SK-N-MC (cell line): ENCODE measurements at regions not wholly inside any gene's neighbourhood (a gene's known extent, or its start where the extent isn't known, plus 50 kb on each side); places are given as distances from the start of the nearest gene placed in this dataset.

ENCODE experiments used
- DNase-seq: peaks from one replicate; pipeline ENCODE4 v3.0.0-alpha.2; 2011; ENCODE audit warnings: low read depth, low spot score
- H3K27ac ChIP-seq: fragments of 200-600 bp; sonication (generic); 2 replicates; pipeline ENCODE4 v1.5.1; 2016; ENCODE audit warnings: mixed run types
- H3K36me3 ChIP-seq: fragments of 200-600 bp; sonication (generic); 2 replicates; pipeline ENCODE4 v1.6.1; 2017; ENCODE audit warnings: antibody characterized with exemption, low read length, mixed read lengths; ENCODE audit not compliant: insufficient read depth
- H3K4me3 ChIP-seq: fragments of 200-600 bp; sonication (generic); 2 replicates; pipeline ENCODE4 v1.5.1; 2016
- H3K9ac ChIP-seq: fragments of 200-600 bp; sonication (generic); 2 replicates; pipeline ENCODE4 v1.8.0; 2017; ENCODE audit warnings: mixed run types, mixed read lengths; ENCODE audit not compliant: insufficient read length
- H3K9me3 ChIP-seq: fragments of 200-600 bp; sonication (generic); 2 replicates; pipeline ENCODE4 v1.6.1; 2017; ENCODE audit warnings: low read depth, mild to moderate bottlenecking, antibody characterized with exemption, low read length, moderate library complexity, mixed read lengths
- EZH2 ChIP-seq: fragments of 200-600 bp; sonication (generic); IDR thresholded peaks from one replicate; pipeline ENCODE4 v1.6.1; 2017; ENCODE audit warnings: antibody characterized with exemption
- FOXP2 ChIP-seq: optimal IDR thresholded peaks from 2 replicates; pipeline ENCODE3; 2011; ENCODE audit warnings: mild to moderate bottlenecking, moderate library complexity; ENCODE audit not compliant: insufficient read depth; ENCODE audit errors: extremely low read length, control extremely low read depth
- POLR2AphosphoS5 ChIP-seq: IDR thresholded peaks from 2 replicates; pipeline ENCODE4 v1.6.1; 2012; ENCODE audit warnings: mild to moderate bottlenecking, low read depth, low read length, borderline replicate concordance

- DNase-seq, result no peak
- Histone ChIP-seq H3K27ac (no peak overlapping the region), H3K4me3 (no peak overlapping the region), H3K9ac (no peak overlapping the region), H3K9me3 (no peaks in the 10 kb centered on the region), H3K36me3 (no peaks in the 10 kb centered on the region)
- TF ChIP-seq EZH2 (no peak), POLR2AphosphoS5 (no peak), FOXP2 (no peak)
Measured at GRCh38 chr20:48317578-48317977, 510.2 kb downstream of the PREX1 start.

DNA sequence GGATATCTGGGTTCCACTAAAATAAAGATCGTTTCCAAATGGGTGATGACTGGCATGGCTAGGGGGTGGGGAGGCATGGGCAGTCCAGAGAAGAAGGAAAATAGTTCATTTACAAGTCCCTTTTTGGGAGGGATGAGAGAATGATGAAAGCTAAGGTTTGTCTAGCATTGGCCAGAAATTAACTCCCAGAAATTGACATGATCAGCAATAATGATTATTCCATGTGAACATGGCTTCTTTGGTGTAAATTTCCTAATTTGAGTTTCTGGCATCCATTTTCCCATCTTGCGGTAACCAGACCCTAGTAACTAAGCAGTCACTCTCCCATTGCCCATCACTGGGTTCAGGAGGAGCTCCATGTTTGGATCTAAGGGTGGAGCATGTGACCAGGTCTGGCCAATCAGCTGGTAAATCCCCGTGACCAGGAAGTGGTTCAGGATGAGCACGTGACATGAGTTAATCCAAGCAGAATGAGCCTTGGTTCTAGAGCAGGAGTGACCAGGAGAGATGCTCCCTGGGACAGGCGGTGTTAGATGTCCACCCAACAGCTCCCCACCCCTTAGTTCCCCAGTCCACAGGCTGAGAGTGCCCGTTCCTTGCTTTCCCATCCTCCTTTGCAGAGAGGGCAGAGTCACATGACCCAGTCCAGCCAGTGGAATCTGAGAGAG is 512.7 kb downstream of the PREX1 start:
- Histone ChIP-seq H3K9ac (no peak overlapping the region), H3K4me3 (no peak overlapping the region), H3K36me3 (no peaks in the 10 kb centered on the region), H3K9me3 (no peaks in the 10 kb centered on the region), H3K27ac (no peak overlapping the region)
- TF ChIP-seq POLR2AphosphoS5 (no peak), FOXP2 (no peak), EZH2 (no peak)
- DNase-seq, result no peak

GRCh38 chr20:48313324-48313723 is 514.5 kb downstream of the PREX1 start:
- no peak for DNase-seq
- H3K36me3 ChIP-seq, result no peaks in the 10 kb centered on the region
- TF ChIP-seq FOXP2 (no peak), POLR2AphosphoS5 (no peak)
- H3K9ac ChIP-seq, result no peak overlapping the region
- no peak overlapping the region for H3K4me3 ChIP-seq
- H3K27ac ChIP-seq, result no peak overlapping the region
- H3K9me3 ChIP-seq, result no peaks in the 10 kb centered on the region

- H3K27ac ChIP-seq, result no peak overlapping the region
- no peaks in the 10 kb centered on the region for H3K36me3 ChIP-seq
- no peak for TF ChIP-seq FOXP2
- TF ChIP-seq POLR2AphosphoS5, result no peak
- TF ChIP-seq EZH2, result no peak
- H3K9ac ChIP-seq, result no peak overlapping the region
- no peak overlapping the region for H3K4me3 ChIP-seq
- no peak for DNase-seq
- no peaks in the 10 kb centered on the region for H3K9me3 ChIP-seq
Measured at GRCh38 chr20:48311956-48312355, 515.8 kb downstream of the PREX1 start.

DNA sequence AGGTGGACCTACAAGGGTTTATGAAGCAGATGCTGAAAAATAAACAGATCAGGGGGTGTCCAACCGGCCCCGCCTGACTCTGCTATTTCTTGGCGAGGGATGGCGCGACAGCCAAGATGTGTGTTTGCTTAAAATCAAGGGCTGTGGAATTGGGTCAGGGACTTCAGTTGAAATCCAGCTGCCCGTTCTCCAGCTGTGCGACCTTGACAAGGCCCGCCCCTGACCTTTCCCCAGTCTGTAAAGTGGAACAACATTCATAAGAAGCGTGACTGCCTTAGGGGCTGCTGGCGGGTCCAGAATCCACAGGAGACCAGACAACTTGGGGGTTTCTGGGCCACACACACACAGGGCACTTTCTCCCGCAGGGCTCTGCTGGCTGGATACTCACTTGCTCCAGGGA is 517.5 kb downstream of the PREX1 start:
- Histone ChIP-seq H3K9me3 (no peaks in the 10 kb centered on the region), H3K9ac (no peak overlapping the region), H3K36me3 (no peaks in the 10 kb centered on the region), H3K4me3 (no peak overlapping the region), H3K27ac (no peak overlapping the region)
- DNase-seq, result no peak
- TF ChIP-seq FOXP2 (no peak), POLR2AphosphoS5 (no peak), EZH2 (no peak)

- Histone ChIP-seq H3K9ac (no peak overlapping the region), H3K36me3 (no peaks in the 10 kb centered on the region), H3K27ac (no peak overlapping the region), H3K4me3 (no peak overlapping the region), H3K9me3 (no peaks in the 10 kb centered on the region)
- DNase-seq, result no peak
- no peak for TF ChIP-seq FOXP2
Measured at GRCh38 chr20:48309293-48309692, 518.5 kb downstream of the PREX1 start.

GRCh38 chr20:48308882-48309281 is 518.9 kb downstream of the PREX1 start:
- TF ChIP-seq POLR2AphosphoS5 (no peak), FOXP2 (no peak), EZH2 (no peak)

DNA sequence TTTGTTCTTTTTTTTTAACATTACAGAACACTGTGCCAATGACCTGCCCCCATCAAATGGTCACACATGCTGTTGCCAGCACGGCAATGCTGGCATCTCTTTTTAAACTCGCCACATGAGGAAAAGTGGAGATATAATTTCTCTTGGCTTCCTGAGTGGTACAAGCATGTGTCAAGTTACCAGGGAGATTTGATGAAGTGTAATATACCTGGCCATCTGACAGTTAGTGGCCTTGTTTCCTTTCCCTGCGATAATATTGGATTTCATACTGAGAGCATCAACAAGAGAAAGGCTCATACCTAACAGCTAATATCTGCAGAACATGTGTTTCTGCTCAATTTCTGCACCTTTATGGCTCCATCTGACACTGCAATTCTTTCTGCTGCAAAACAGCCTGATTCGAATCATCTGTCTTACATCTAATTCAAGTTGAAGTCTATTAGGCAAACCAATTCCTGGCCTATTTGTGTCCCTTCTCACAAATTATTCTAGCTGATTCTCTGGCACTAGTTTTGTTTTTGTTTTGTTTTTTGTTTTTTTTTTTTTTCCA is 519.5 kb downstream of the PREX1 start:
- DNase-seq, result no peak
- Histone ChIP-seq H3K36me3 (no peaks in the 10 kb centered on the region), H3K9me3 (no peaks in the 10 kb centered on the region), H3K4me3 (no peak overlapping the region), H3K9ac (no peak overlapping the region), H3K27ac (no peak overlapping the region)
- TF ChIP-seq EZH2 (no peak), POLR2AphosphoS5 (no peak), FOXP2 (no peak)

More at GRCh38 chr20:48308882-48309281, 518.9 kb downstream of the PREX1 start:
- Histone ChIP-seq H3K36me3 (no peaks in the 10 kb centered on the region), H3K9ac (no peak overlapping the region), H3K27ac (no peak overlapping the region), H3K9me3 (no peaks in the 10 kb centered on the region), H3K4me3 (no peak overlapping the region)
- no peak for DNase-seq

DNA sequence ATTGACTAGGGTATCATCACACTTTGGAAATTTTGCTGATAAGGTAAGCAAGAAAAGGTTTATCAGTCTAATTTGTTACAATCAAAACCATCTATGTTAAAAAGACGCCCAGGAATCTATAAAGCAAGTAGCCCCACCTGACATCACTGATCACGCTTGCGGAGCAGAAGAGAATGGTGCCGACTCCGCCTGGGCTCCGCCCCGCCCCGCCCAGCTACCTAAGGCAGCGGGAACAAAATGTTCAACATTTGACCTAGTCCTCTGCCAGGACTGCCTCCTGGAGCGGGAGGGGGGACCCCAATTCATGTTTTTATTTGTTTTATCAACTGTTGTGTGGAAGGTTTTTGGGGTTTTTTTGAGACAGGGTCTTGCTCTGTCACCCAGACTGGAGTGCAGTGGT is 520.5 kb downstream of the PREX1 start:
- Histone ChIP-seq H3K27ac (no peak overlapping the region), H3K9ac (no peak overlapping the region), H3K9me3 (no peaks in the 10 kb centered on the region), H3K36me3 (no peaks in the 10 kb centered on the region), H3K4me3 (no peak overlapping the region)
- no peak for DNase-seq
- no peak for TF ChIP-seq EZH2
- TF ChIP-seq FOXP2, result no peak
- TF ChIP-seq POLR2AphosphoS5, result no peak
